ENCODE measurements at regions not wholly inside any gene's neighbourhood (a gene's known extent, or its start where the extent isn't known, plus 50 kb on each side); places are given as distances from the start of the nearest gene placed in this dataset.
A peak's percentile ranks its signal among the peaks of the same experiment; 100 is the strongest.

GRCh38 chr10:110388687-110389052 lies 84.0 kb upstream of the SMNDC1 start:
- POLR2A ChIA-PET, result interaction anchor here (1.1 to 1.9 kb wide), 5 partner anchors 8 to 34 kb away, joined by 3 to 5 read pairs (median 5); no protein-coding TSS in a partner anchor
- no peak for FAIRE-seq
- BruUV-seq (replicated peaks), result TSS peak; percentile 95
- WGBS (ENCODE audit: insufficient coverage, insufficient replicate concordance, low lambda C conversion rate, missing lambda C conversion rate), result 69% methylated on average over 7 of the region's 7 CpGs
- in situ Hi-C loops (cut with MboI), result no loop called here
- Histone ChIP-seq H3K27ac (ENCODE audit: control insufficient read depth, insufficient read depth) (peak overlapping the region; percentile 75), H2AFZ (ENCODE audit: control insufficient read depth, low read depth, low read length) (no peak overlapping the region), H3K4me3 (no peak overlapping the region), H3K4me2 (ENCODE audit: control insufficient read depth, insufficient read depth) (peak overlapping the region; percentile 12; the same call in 1 of the 2 replicates), H4K20me1 (ENCODE audit: control insufficient read depth, insufficient read depth) (no peaks in the 10 kb centered on the region), H3K4me1 (ENCODE audit: control insufficient read depth, insufficient read depth, low read length) (peaks cover 26% of the 10 kb centered on the region), H3K79me2 (ENCODE audit: control insufficient read depth, insufficient read depth, low read length) (no peaks in the 10 kb centered on the region), H3K9ac (ENCODE audit: control insufficient read depth, insufficient read depth, low read length) (peak overlapping the region; percentile 3; the same call in 1 of the 2 replicates), H3K9me3 (replicated peaks; ENCODE audit: control insufficient read depth, insufficient read depth, low read length) (no peaks in the 10 kb centered on the region; the same call in 2 of the 3 replicates), H3K27me3 (replicated peaks in 1 of 2; ENCODE audit: control insufficient read depth in 2 of 2, insufficient read depth in 2 of 2, low read length in 1 of 2) (no peaks in the 10 kb centered on the region), H3K36me3 (ENCODE audit: control insufficient read depth in 2 of 2, insufficient read depth in 2 of 2, low read length in 1 of 2) (no peaks in the 10 kb centered on the region)
- SMC1A ChIA-PET (ENCODE audit: uncharacterized antibody, unreplicated experiment), result interaction anchor here (0.6 to 4.0 kb wide), 14 partner anchors 14 to 143 kb away, joined by 3 to 22 read pairs (median 4); no protein-coding TSS in a partner anchor
- CTCF ChIA-PET, result interaction anchor here (0.8 to 1.9 kb wide), 5 partner anchors 23 to 158 kb away, joined by 3 to 7 read pairs (median 5); no protein-coding TSS in a partner anchor
- intact Hi-C loops (cut with micrococcal nuclease; ENCODE audit: unreplicated experiment), result loop anchor here (1.0 kb wide), 6 partner anchors 26 to 141 kb away; no protein-coding TSS in a partner anchor
- RAD21 ChIA-PET (ENCODE audit: unreplicated experiment), result interaction anchor here (1.2 to 6.2 kb wide), 5 partner anchors 16 to 104 kb away, joined by 3 to 68 read pairs (median 5); no protein-coding TSS in a partner anchor
- ATAC-seq, result peak; percentile 3
- DNase-seq (ENCODE audit: low read depth, low spot score), result no peak
- no peak for TF ChIP-seq CTCF (IDR thresholded peaks at IDR 0.05 in 2 of 3, conservative IDR thresholded peaks at IDR 0.05 in 1 of 3; ENCODE audit: control insufficient read depth in 2 of 3, extremely low read depth in 1 of 3, insufficient read depth in 1 of 3, low read depth in 3 of 3, low read length in 3 of 3)
- 0 out of 2 replicates have a peak, but pooled peaks have one; percentile 16 for TF ChIP-seq ZBTB40 (IDR thresholded peaks at IDR 0.05; ENCODE audit: borderline replicate concordance)
- no peak for TF ChIP-seq MEF2A (IDR thresholded peaks at IDR 0.05; ENCODE audit: insufficient read depth, low read depth, low read length)
- TF ChIP-seq ZNF274 (IDR thresholded peaks at IDR 0.05; ENCODE audit: insufficient read depth, insufficient read length), result no peak
- peak; percentile 73 for TF ChIP-seq ZBTB33 (IDR thresholded peaks at IDR 0.05)
- no peak for TF ChIP-seq FOXM1 (IDR thresholded peaks at IDR 0.05; ENCODE audit: low read depth, low read length)
- no peak for TF ChIP-seq IRF4 (IDR thresholded peaks at IDR 0.05; ENCODE audit: low read depth, low read length)
- no peak for TF ChIP-seq MEF2B (IDR thresholded peaks at IDR 0.05; ENCODE audit: partially characterized antibody, poor library complexity, severe bottlenecking)
- TF ChIP-seq POLR2A (IDR thresholded peaks at IDR 0.05; ENCODE audit: low read depth, low read length), result no peak
- TF ChIP-seq ATF3 (IDR thresholded peaks at IDR 0.05; ENCODE audit: borderline replicate concordance, extremely low read depth, low read depth, low read length), result no peak
- TF ChIP-seq CEBPZ (IDR thresholded peaks at IDR 0.05; ENCODE audit: low read depth, low read length), result no peak
